NB4 (cell line): ENCODE measurements at regions not wholly inside any gene's neighbourhood (a gene's known extent, or its start where the extent isn't known, plus 50 kb on each side); places are given as distances from the start of the nearest gene placed in this dataset.
"Not testable (repeated sequence)": the region's sequence is repeated elsewhere in the genome, so short reads cannot be mapped to it uniquely, and the experiment has no call there.

ENCODE experiments used
- DNase-seq: peaks from one replicate; pipeline ENCODE4 v3.0.0; 2010; ENCODE audit warnings: low read depth
- H3K4me3 ChIP-seq: one replicate; pipeline ENCODE4 v1.5.1; 2011; ENCODE audit warnings: mild to moderate bottlenecking, low read depth, low read length, moderate library complexity
- CTCF ChIP-seq: IDR thresholded peaks from one replicate; pipeline ENCODE4 v1.5.1; 2012; ENCODE audit warnings: low read depth, low read length
- MAX ChIP-seq: IDR thresholded peaks from 2 replicates; pipeline ENCODE4 v1.6.1; 2011; ENCODE audit warnings: low read depth, low read length
- MYC ChIP-seq: IDR thresholded peaks from 2 replicates; pipeline ENCODE4 v1.6.1; 2011; ENCODE audit warnings: low read depth, low read length
- POLR2A ChIP-seq: IDR thresholded peaks from 2 replicates; pipeline ENCODE4 v1.6.1; 2011; ENCODE audit warnings: mild to moderate bottlenecking; ENCODE audit not compliant: insufficient read length; ENCODE audit errors: extremely low read depth

GRCh38 chr15:62417439-62417838 lies 252.4 kb upstream of the C2CD4B start:
- H3K4me3 ChIP-seq = no peak overlapping the region
- no peak for DNase-seq
- TF ChIP-seq POLR2A = no peak
- no peak for TF ChIP-seq MAX
- no peak for TF ChIP-seq MYC
- TF ChIP-seq CTCF = no peak

GRCh38 chr15:62418496-62418895 lies 253.4 kb upstream of the C2CD4B start:
- DNase-seq, H3K4me3 ChIP-seq: not testable (repeated sequence)

GRCh38 chr15:62419192-62419591 lies 254.1 kb upstream of the C2CD4B start:
- TF ChIP-seq CTCF = no peak
- no peak for TF ChIP-seq MAX
- TF ChIP-seq POLR2A = no peak
- TF ChIP-seq MYC = no peak
- H3K4me3 ChIP-seq = no peak overlapping the region
- no peak for DNase-seq

GRCh38 chr15:62420371-62420770 lies 255.3 kb upstream of the C2CD4B start:
- H3K4me3 ChIP-seq, DNase-seq: not testable (repeated sequence)

GRCh38 chr15:62421289-62421688 lies 256.2 kb upstream of the C2CD4B start:
- TF ChIP-seq MYC (no peak), POLR2A (no peak), CTCF (no peak), MAX (no peak)
- no peak overlapping the region for H3K4me3 ChIP-seq
- no peak for DNase-seq

- TF ChIP-seq MYC (no peak), CTCF (no peak), POLR2A (no peak), MAX (no peak)
- no peak for DNase-seq
- no peak overlapping the region for H3K4me3 ChIP-seq
These were observed 261.4 kb upstream of the C2CD4B start for GRCh38 chr15:62426387-62426956.

- H3K4me3 ChIP-seq = no peak overlapping the region
- TF ChIP-seq CTCF (no peak), POLR2A (no peak), MAX (no peak), MYC (no peak)
- no peak for DNase-seq
These were observed 263.2 kb upstream of the C2CD4B start for GRCh38 chr15:62428259-62428658.
